ENCODE measurements at regions not wholly inside any gene's neighbourhood (a gene's known extent, or its start where the extent isn't known, plus 50 kb on each side); places are given as distances from the start of the nearest gene placed in this dataset.

- Histone ChIP-seq H3K4me1 (ENCODE audit: control insufficient read depth, insufficient read depth, low read length) (no peaks in the 10 kb centered on the region), H3K4me3 (ENCODE audit: low read depth, low read length) (no peak overlapping the region), H3K36me3 (ENCODE audit: control insufficient read depth in 2 of 2, insufficient read depth in 1 of 2, low read length in 2 of 2) (no peaks in the 10 kb centered on the region), H3K9me3 (ENCODE audit: control insufficient read depth, insufficient read depth, low read depth, low read length) (no peaks in the 10 kb centered on the region), H3K27ac (ENCODE audit: extremely low read depth, low read depth, low read length) (no peak overlapping the region)
- POLR2A ChIA-PET = no interaction called here
- TF ChIP-seq ZNF548 (tag by site-specific recombination; IDR thresholded peaks at IDR 0.05) (no peak), ZNF555 (tag by site-specific recombination; conservative IDR thresholded peaks at IDR 0.05) (no peak)
- CTCF ChIA-PET = no interaction called here
These were observed 198.5 kb upstream of the PWP1 start for GRCh38 chr12:107487011-107487680.

DNA sequence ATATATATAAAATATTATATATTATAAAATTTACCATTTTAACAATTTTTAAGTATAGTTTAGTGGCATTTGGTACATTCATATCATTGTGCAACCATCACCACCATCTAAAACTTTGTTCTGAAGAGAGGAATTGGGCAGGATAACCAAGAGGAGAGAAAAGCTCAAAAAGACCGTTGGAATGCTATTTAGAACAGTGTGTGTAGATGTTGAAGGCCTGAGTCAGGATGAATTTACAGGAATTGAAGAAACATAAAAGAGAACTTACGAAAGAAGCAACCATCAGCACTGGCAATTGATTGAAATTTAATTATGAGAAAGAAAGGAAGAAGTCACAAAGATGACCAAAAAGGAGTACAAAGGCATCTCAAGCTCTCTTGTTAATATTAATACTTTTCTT, 196.9 kb upstream of the PWP1 start:
- ChIA-PET POLR2A (no interaction called here), CTCF (interaction anchor here (1.6 kb wide), 1 partner anchor 356 kb away, joined by 3 read pairs; no protein-coding TSS in a partner anchor)
- Histone ChIP-seq H3K27ac (ENCODE audit: extremely low read depth, low read depth, low read length) (no peak overlapping the region), H3K9me3 (ENCODE audit: control insufficient read depth, insufficient read depth, low read depth, low read length) (no peaks in the 10 kb centered on the region), H3K36me3 (ENCODE audit: control insufficient read depth in 2 of 2, insufficient read depth in 1 of 2, low read length in 2 of 2) (no peaks in the 10 kb centered on the region), H3K4me1 (ENCODE audit: control insufficient read depth, insufficient read depth, low read length) (no peaks in the 10 kb centered on the region), H3K4me3 (ENCODE audit: low read depth, low read length) (no peak overlapping the region)
- TF ChIP-seq ZNF544 (tag by site-specific recombination; IDR thresholded peaks at IDR 0.05) = no peak
- no peak for TF ChIP-seq ZNF140 (tag by site-specific recombination; IDR thresholded peaks at IDR 0.05)
- TF ChIP-seq ZSCAN4 (tag by site-specific recombination; IDR thresholded peaks at IDR 0.05) = no peak
- TF ChIP-seq, protein P1, sequence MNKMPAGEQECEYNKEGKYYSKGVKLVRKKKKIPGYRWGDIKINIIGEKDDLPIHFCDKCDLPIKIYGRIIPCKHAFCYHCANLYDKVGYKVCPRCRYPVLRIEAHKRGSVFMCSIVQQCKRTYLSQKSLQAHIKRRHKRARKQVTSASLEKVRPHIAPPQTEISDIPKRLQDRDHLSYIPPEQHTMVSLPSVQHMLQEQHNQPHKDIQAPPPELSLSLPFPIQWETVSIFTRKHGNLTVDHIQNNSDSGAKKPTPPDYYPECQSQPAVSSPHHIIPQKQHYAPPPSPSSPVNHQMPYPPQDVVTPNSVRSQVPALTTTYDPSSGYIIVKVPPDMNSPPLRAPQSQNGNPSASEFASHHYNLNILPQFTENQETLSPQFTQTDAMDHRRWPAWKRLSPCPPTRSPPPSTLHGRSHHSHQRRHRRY (tag by site-specific recombination; IDR thresholded peaks at IDR 0.05) = no peak
- TF ChIP-seq ZBTB10 (tag by site-specific recombination; IDR thresholded peaks at IDR 0.05) = no peak
- TF ChIP-seq ZNF112 (tag by site-specific recombination; IDR thresholded peaks at IDR 0.05) = no peak
- TF ChIP-seq MEIS1 (CRISPR knock-in tag; IDR thresholded peaks at IDR 0.05; ENCODE audit: borderline replicate concordance) = no peak
- no peak for TF ChIP-seq ZNF843 (tag by site-specific recombination; IDR thresholded peaks at IDR 0.05)
- TF ChIP-seq ZNF341 (tag by site-specific recombination; IDR thresholded peaks at IDR 0.05; ENCODE audit: low read depth) = no peak
- no peak for TF ChIP-seq ZNF529 (tag by site-specific recombination; IDR thresholded peaks at IDR 0.05; ENCODE audit: insufficient replicate concordance)
- no peak for TF ChIP-seq ELK4 (IDR thresholded peaks at IDR 0.05; ENCODE audit: borderline replicate concordance, low read depth, low read length)
- no peak for TF ChIP-seq ZNF639 (tag by site-specific recombination; IDR thresholded peaks at IDR 0.05)
- TF ChIP-seq, protein P2, sequence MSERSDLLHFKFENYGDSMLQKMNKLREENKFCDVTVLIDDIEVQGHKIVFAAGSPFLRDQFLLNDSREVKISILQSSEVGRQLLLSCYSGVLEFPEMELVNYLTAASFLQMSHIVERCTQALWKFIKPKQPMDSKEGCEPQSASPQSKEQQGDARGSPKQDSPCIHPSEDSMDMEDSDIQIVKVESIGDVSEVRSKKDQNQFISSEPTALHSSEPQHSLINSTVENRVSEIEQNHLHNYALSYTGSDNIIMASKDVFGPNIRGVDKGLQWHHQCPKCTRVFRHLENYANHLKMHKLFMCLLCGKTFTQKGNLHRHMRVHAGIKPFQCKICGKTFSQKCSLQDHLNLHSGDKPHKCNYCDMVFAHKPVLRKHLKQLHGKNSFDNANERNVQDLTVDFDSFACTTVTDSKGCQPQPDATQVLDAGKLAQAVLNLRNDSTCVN (tag by site-specific recombination; optimal IDR thresholded peaks at IDR 0.05) = no peak
- no peak for TF ChIP-seq ZNF2 (tag by site-specific recombination; IDR thresholded peaks at IDR 0.05)
- TF ChIP-seq ZNF571 (tag by site-specific recombination; IDR thresholded peaks at IDR 0.05) = no peak
- TF ChIP-seq MYNN (tag by site-specific recombination; IDR thresholded peaks at IDR 0.05; ENCODE audit: borderline replicate concordance) = no peak
- TF ChIP-seq, protein P3, sequence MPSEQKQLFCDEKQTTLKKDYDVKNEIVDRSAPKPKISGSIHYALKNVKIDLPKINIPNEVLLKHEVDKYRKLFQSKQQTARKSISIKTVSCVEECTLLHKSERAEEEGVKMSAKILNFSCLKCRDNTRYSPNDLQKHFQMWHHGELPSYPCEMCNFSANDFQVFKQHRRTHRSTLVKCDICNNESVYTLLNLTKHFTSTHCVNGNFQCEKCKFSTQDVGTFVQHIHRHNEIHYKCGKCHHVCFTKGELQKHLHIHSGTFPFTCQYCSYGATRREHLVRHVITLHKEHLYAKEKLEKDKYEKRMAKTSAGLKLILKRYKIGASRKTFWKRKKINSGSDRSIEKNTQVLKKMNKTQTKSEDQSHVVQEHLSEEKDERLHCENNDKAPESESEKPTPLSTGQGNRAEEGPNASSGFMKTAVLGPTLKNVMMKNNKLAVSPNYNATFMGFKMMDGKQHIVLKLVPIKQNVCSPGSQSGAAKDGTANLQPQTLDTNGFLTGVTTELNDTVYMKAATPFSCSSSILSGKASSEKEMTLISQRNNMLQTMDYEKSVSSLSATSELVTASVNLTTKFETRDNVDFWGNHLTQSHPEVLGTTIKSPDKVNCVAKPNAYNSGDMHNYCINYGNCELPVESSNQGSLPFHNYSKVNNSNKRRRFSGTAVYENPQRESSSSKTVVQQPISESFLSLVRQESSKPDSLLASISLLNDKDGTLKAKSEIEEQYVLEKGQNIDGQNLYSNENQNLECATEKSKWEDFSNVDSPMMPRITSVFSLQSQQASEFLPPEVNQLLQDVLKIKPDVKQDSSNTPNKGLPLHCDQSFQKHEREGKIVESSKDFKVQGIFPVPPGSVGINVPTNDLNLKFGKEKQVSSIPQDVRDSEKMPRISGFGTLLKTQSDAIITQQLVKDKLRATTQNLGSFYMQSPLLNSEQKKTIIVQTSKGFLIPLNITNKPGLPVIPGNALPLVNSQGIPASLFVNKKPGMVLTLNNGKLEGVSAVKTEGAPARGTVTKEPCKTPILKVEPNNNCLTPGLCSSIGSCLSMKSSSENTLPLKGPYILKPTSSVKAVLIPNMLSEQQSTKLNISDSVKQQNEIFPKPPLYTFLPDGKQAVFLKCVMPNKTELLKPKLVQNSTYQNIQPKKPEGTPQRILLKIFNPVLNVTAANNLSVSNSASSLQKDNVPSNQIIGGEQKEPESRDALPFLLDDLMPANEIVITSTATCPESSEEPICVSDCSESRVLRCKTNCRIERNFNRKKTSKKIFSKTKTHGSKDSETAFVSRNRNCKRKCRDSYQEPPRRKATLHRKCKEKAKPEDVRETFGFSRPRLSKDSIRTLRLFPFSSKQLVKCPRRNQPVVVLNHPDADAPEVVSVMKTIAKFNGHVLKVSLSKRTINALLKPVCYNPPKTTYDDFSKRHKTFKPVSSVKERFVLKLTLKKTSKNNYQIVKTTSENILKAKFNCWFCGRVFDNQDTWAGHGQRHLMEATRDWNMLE (tag by site-specific recombination; conservative IDR thresholded peaks at IDR 0.05; ENCODE audit: low read depth) = no peak
- TF ChIP-seq KLF7 (tag by site-specific recombination; IDR thresholded peaks at IDR 0.05; ENCODE audit: borderline replicate concordance) = no peak
